HEK293T (cell line): ENCODE measurements at regions not wholly inside any gene's neighbourhood (a gene's known extent, or its start where the extent isn't known, plus 50 kb on each side); places are given as distances from the start of the nearest gene placed in this dataset.
A peak's percentile ranks its signal among the peaks of the same experiment; 100 is the strongest.

Experiments
- CTCF ChIA-PET: fragments of 350-600 bp; formaldehyde crosslinking; extraction: SDS; loops from one replicate; lab custom pipeline; 2021; ENCODE audit warnings: antibody characterized with exemption, inconsistent platforms; lab: Yijun Ruan, JAX
- POLR2A ChIA-PET: fragments of 350-600 bp; formaldehyde crosslinking; extraction: SDS; loops from one replicate; lab custom pipeline; 2020; ENCODE audit warnings: antibody characterized with exemption, inconsistent platforms; lab: Yijun Ruan, JAX
- DNase-seq: peaks from one replicate; pipeline ENCODE4 v3.0.0; 2012; ENCODE audit warnings: mixed read lengths; ENCODE audit errors: extremely low spot score
- ARNT ChIP-seq: fragments of 450-650 bp; IDR thresholded peaks from 2 replicates; pipeline ENCODE4 v1.6.1; 2017; ENCODE audit warnings: mild to moderate bottlenecking
- BHLHE40 ChIP-seq: fragments of 450-650 bp; IDR thresholded peaks from 2 replicates; pipeline ENCODE4 v1.6.1; 2016; ENCODE audit warnings: mild to moderate bottlenecking, moderate library complexity, borderline replicate concordance
- CTBP1 ChIP-seq: fragments of 450-650 bp; IDR thresholded peaks from 2 replicates; pipeline ENCODE4 v1.6.1; 2016; ENCODE audit warnings: borderline replicate concordance
- ELF4 ChIP-seq: fragments of 450-650 bp; IDR thresholded peaks from 2 replicates; pipeline ENCODE4 v1.6.1; 2017; ENCODE audit warnings: antibody characterized with exemption
- FOXA1 ChIP-seq: fragments of 450-650 bp; IDR thresholded peaks from 2 replicates; pipeline ENCODE4 v1.6.1; 2016; ENCODE audit warnings: mild to moderate bottlenecking
- FOXK2 ChIP-seq: fragments of 450-650 bp; IDR thresholded peaks from 2 replicates; pipeline ENCODE4 v1.6.1; 2016; ENCODE audit warnings: mild to moderate bottlenecking
- FOXM1 ChIP-seq: fragments of 450-650 bp; IDR thresholded peaks from 2 replicates; pipeline ENCODE4 v1.6.1; 2017; ENCODE audit warnings: mild to moderate bottlenecking, borderline replicate concordance
- HDGF ChIP-seq: fragments of 450-650 bp; IDR thresholded peaks from 2 replicates; pipeline ENCODE4 v1.6.1; 2017; ENCODE audit warnings: antibody characterized with exemption, borderline replicate concordance
- L3MBTL2 ChIP-seq: fragments of 450-650 bp; conservative IDR thresholded peaks from 2 replicates; pipeline ENCODE4 v1.6.1; 2016; ENCODE audit warnings: mild to moderate bottlenecking
- LEF1 ChIP-seq: fragments of 450-650 bp; IDR thresholded peaks from 2 replicates; pipeline ENCODE4 v1.6.1; 2017; ENCODE audit warnings: mild to moderate bottlenecking, borderline replicate concordance
- NFRKB ChIP-seq: fragments of 450-650 bp; IDR thresholded peaks from 2 replicates; pipeline ENCODE4 v1.6.1; 2016; ENCODE audit warnings: mild to moderate bottlenecking, moderate library complexity
- PKNOX1 ChIP-seq: fragments of 450-650 bp; IDR thresholded peaks from 2 replicates; pipeline ENCODE4 v1.6.1; 2016
- SP1 ChIP-seq: fragments of 450-650 bp; IDR thresholded peaks from 2 replicates; pipeline ENCODE4 v1.6.1; 2017
- SUZ12 ChIP-seq: fragments of 450-650 bp; IDR thresholded peaks from 2 replicates; pipeline ENCODE4 v1.6.1; 2016; ENCODE audit warnings: mild to moderate bottlenecking
- TARDBP ChIP-seq: fragments of 450-650 bp; IDR thresholded peaks from 2 replicates; pipeline ENCODE4 v1.6.1; 2016
- ZNF384 ChIP-seq: fragments of 450-650 bp; IDR thresholded peaks from 2 replicates; pipeline ENCODE4 v1.6.1; 2016

GRCh38 chr13:86201477-86201876 is 402.3 kb upstream of the SLITRK6 start:
- DNase-seq: no peak
- TF ChIP-seq CTBP1: no peak
- TF ChIP-seq ELF4: no peak
- TF ChIP-seq BHLHE40: no peak
- no peak for TF ChIP-seq LEF1
- TF ChIP-seq PKNOX1: no peak
- TF ChIP-seq L3MBTL2: no peak
- no peak for TF ChIP-seq NFRKB
- no peak for TF ChIP-seq TARDBP
- TF ChIP-seq FOXM1: no peak
- TF ChIP-seq HDGF: no peak
- no peak for TF ChIP-seq FOXA1
- no peak for TF ChIP-seq FOXK2
- no peak for TF ChIP-seq SP1
- no peak for TF ChIP-seq ARNT
- TF ChIP-seq SUZ12: no peak
- no peak for TF ChIP-seq ZNF384
- CTCF ChIA-PET: no interaction called here
- POLR2A ChIA-PET: no interaction called here

- ChIA-PET POLR2A (no interaction called here), CTCF (no interaction called here)
- peak; percentile 22 for DNase-seq
Observed at GRCh38 chr13:86193281-86193680, 394.1 kb upstream of the SLITRK6 start.

GRCh38 chr13:86188170-86188569 is 389.0 kb upstream of the SLITRK6 start:
- POLR2A ChIA-PET: no interaction called here
- TF ChIP-seq ZNF384 (no peak), FOXM1 (no peak)
- no peak for DNase-seq
- CTCF ChIA-PET: no interaction called here

More at GRCh38 chr13:86193281-86193680, 394.1 kb upstream of the SLITRK6 start:
- no peak for TF ChIP-seq LEF1
- TF ChIP-seq FOXK2: no peak
- no peak for TF ChIP-seq L3MBTL2
- no peak for TF ChIP-seq ZNF384
- no peak for TF ChIP-seq SUZ12
- no peak for TF ChIP-seq FOXA1
- no peak for TF ChIP-seq ELF4
- TF ChIP-seq SP1: no peak
- no peak for TF ChIP-seq HDGF
- TF ChIP-seq TARDBP: no peak
- no peak for TF ChIP-seq CTBP1
- TF ChIP-seq BHLHE40: no peak

DNA sequence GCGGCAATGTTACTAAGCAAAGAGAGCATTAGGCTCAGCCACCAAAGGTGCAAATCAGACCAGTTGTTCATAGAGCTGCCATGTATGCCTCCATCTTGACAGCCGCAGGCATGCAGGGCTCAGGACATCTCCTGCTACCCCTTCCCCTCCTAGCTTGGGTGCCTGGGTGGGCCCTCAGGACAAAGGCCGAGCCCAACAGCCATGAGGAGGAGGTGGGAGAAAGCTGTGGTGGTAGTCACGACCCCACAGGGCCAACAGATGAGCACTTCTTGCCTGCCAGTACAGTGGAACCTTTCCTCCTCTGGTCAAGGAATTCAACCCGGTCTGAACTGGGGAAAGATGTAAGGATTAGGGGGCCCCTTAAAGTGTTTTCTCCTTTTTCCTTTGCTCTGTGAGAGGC is 386.4 kb upstream of the SLITRK6 start:
- no peak for DNase-seq
- TF ChIP-seq HDGF (no peak), SUZ12 (no peak), PKNOX1 (no peak), ZNF384 (no peak), SP1 (no peak), CTBP1 (no peak)
- POLR2A ChIA-PET: no interaction called here
- CTCF ChIA-PET: no interaction called here

GRCh38 chr13:86185107-86185506 is 385.9 kb upstream of the SLITRK6 start:
- ChIA-PET CTCF (no interaction called here), POLR2A (no interaction called here)
- TF ChIP-seq PKNOX1 (no peak), ELF4 (no peak), SUZ12 (no peak), LEF1 (no peak), L3MBTL2 (no peak), FOXK2 (no peak), HDGF (no peak), FOXA1 (no peak), BHLHE40 (no peak), ARNT (no peak)
- no peak for DNase-seq

- TF ChIP-seq SUZ12: no peak
- no peak for TF ChIP-seq HDGF
- TF ChIP-seq TARDBP: no peak
- TF ChIP-seq PKNOX1: no peak
- TF ChIP-seq NFRKB: no peak
- TF ChIP-seq BHLHE40: no peak
- TF ChIP-seq ELF4: no peak
- TF ChIP-seq FOXK2: no peak
- no peak for TF ChIP-seq LEF1
- no peak for DNase-seq
- CTCF ChIA-PET: no interaction called here
- POLR2A ChIA-PET: no interaction called here
Observed at GRCh38 chr13:86174622-86175021, 375.4 kb upstream of the SLITRK6 start.

DNA sequence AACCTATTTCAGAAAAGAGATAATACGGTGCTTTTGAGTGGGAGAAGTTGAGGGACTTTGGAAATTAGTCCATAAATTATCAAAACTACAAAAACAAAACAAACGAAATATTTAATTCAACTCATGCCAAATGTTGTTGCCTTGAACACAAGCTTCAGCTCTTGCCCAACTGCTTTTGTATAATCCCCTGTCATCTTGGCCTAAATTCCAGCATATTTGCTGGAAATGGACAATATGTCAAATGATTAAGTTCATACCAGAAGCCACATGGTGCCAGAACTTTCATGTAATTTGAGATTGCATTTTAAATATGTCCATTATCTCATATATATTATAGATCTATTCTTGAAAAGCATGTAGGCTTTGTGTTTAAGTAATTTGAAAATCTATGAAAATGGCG is 373.7 kb upstream of the SLITRK6 start:
- CTCF ChIA-PET: no interaction called here

More for the DNA sequence above, 373.7 kb upstream of the SLITRK6 start:
- DNase-seq: no peak
- POLR2A ChIA-PET: no interaction called here
- TF ChIP-seq BHLHE40: no peak
- TF ChIP-seq FOXM1: no peak
- no peak for TF ChIP-seq HDGF
- TF ChIP-seq NFRKB: no peak
